A673 (cell line): ENCODE measurements at regions not wholly inside any gene's neighbourhood (a gene's known extent, or its start where the extent isn't known, plus 50 kb on each side); places are given as distances from the start of the nearest gene placed in this dataset.
A peak's percentile ranks its signal among the peaks of the same experiment; 100 is the strongest.

ENCODE experiments used
- CTCF ChIP-seq: fragments of 300-800, 200-600 bp; sonication (generic); conservative IDR thresholded peaks from 2 replicates; pipeline ENCODE4 v1.5.1; 2017; ENCODE audit warnings: low read depth, mild to moderate bottlenecking, antibody characterized with exemption, low read length, moderate library complexity, mixed read lengths
- EZH2 ChIP-seq: fragments of 200-600 bp; sonication (generic); IDR thresholded peaks from 2 replicates; pipeline ENCODE4 v1.6.1; 2017; ENCODE audit warnings: borderline replicate concordance, low read depth, mild to moderate bottlenecking, mixed read lengths, antibody characterized with exemption, low read length; ENCODE audit not compliant: poor library complexity, severe bottlenecking

- TF ChIP-seq CTCF (0 out of 2 replicates have a peak, but pooled peaks have one; percentile 11), EZH2 (no peak)
Measured at GRCh38 chr13:71303144-71303543, 563.9 kb downstream of the DACH1 start.
